ENCODE measurements at regions not wholly inside any gene's neighbourhood (a gene's known extent, or its start where the extent isn't known, plus 50 kb on each side); places are given as distances from the start of the nearest gene placed in this dataset.

DNA sequence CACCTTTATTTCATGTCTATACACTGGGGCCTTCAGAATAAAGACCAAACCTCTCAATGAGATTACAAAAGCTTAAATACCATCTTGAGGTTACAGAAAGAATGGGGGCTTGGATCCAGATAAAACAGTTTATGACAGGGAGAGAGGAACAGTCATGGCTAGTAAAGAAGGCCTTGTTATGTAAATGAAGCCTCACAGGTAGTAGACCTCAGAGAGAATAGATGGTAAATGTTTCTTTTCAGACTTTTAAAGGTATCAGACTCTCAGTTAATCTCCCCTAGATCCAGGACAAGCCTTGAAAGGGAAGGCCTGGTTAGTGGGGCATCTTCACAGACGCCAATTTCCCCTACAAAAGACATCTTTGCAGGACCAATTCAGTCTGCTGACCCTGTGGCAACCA lies 1325.6 kb downstream of the HACE1 start:
- no peak for TF ChIP-seq EZH2 (IDR thresholded peaks at IDR 0.05; ENCODE audit: borderline replicate concordance, low read length)
- TF ChIP-seq, protein P1, sequence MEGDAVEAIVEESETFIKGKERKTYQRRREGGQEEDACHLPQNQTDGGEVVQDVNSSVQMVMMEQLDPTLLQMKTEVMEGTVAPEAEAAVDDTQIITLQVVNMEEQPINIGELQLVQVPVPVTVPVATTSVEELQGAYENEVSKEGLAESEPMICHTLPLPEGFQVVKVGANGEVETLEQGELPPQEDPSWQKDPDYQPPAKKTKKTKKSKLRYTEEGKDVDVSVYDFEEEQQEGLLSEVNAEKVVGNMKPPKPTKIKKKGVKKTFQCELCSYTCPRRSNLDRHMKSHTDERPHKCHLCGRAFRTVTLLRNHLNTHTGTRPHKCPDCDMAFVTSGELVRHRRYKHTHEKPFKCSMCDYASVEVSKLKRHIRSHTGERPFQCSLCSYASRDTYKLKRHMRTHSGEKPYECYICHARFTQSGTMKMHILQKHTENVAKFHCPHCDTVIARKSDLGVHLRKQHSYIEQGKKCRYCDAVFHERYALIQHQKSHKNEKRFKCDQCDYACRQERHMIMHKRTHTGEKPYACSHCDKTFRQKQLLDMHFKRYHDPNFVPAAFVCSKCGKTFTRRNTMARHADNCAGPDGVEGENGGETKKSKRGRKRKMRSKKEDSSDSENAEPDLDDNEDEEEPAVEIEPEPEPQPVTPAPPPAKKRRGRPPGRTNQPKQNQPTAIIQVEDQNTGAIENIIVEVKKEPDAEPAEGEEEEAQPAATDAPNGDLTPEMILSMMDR (IDR thresholded peaks at IDR 0.05; ENCODE audit: low read length), result no peak

Measured in OCI-LY1 (cell line).